Thyroid gland (tissue), 4 donors: ENCODE measurements at regions not wholly inside any gene's neighbourhood (a gene's known extent, or its start where the extent isn't known, plus 50 kb on each side); places are given as distances from the start of the nearest gene placed in this dataset.

Experiments
- DNase-seq, 2 donors: peaks; one replicate each; pipeline ENCODE4 v3.0.0-alpha.2; 2019
- H3K27ac ChIP-seq, 3 donors: fragments of 200-600 bp; sonication (generic); 1 replicate in 2 of 3; 2 replicates in 1 of 3; pipeline ENCODE4 v1.5.1; 2016 to 2019; ENCODE audit warnings: mild to moderate bottlenecking in 1 of 3, moderate library complexity in 1 of 3
- H3K27me3 ChIP-seq: fragments of 200-600 bp; sonication (generic); one replicate; pipeline ENCODE4 v1.5.1; 2019
- H3K36me3 ChIP-seq, 2 donors: fragments of 200-600 bp; sonication (generic); one replicate each; pipeline ENCODE4 v1.5.1; 2016 to 2019
- H3K4me1 ChIP-seq, 2 donors: fragments of 200-600 bp; sonication (generic); one replicate each; pipeline ENCODE4 v1.5.1; 2017 to 2019
- H3K4me3 ChIP-seq, 3 donors: fragments of 200-600 bp; sonication (generic); replicated peaks in 1 of 3; 1 replicate in 2 of 3; 2 replicates in 1 of 3; pipeline ENCODE4 v1.5.1; 2016; ENCODE audit warnings: mild to moderate bottlenecking in 1 of 3
- H3K9me3 ChIP-seq: fragments of 200-600 bp; sonication (generic); one replicate; pipeline ENCODE4 v1.5.1; 2017
- POLR2A ChIP-seq, 2 donors: fragments of 450-650 bp; IDR thresholded peaks; one replicate each; pipeline ENCODE4 v1.6.1; 2017; ENCODE audit warnings: antibody characterized with exemption in 2 of 2, mild to moderate bottlenecking in 2 of 2, moderate library complexity in 1 of 2
- WGBS, 2 donors: methylation state at CpG; one replicate each; pipeline ENCODE4 v1.1.5; 2017; 5-methylcytosine and 5-hydroxymethylcytosine counted together
- intact Hi-C: fragments of 100-400 bp; cut with DNase I; formaldehyde crosslinking; loops from one replicate; pipeline ENCODE4 v1.15.1; 2023
- TF ChIP-seq, protein P1 (sequence below), 6 experiments: fragments of 200-600 bp in 3 of 6; fragments of 450-650 bp in 3 of 6; sonication (generic) in 3 of 6; IDR thresholded peaks; one replicate each; pipeline ENCODE4 v1.5.1; 2016 to 2019; ENCODE audit warnings: antibody characterized with exemption in 6 of 6, mild to moderate bottlenecking in 2 of 6, inconsistent platforms in 1 of 6, moderate library complexity in 1 of 6

DNA sequence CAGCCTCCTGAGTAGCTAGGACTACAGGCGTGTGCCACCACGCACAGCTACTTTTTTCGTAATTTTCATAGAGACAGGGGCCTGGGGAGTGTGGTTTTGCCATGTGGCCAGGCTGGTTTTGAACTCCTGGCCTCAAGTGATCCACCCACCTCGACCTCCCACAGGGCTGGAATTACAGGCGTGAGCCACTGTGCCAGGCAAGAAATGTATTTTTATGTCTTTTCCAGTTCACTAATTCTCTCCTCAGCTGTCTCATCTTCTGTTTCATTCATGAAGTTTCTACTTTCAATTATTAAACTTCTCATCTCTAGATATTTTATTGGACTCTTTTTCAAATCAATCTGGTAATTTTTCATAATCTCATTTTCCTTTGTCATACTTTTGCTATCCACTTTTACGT lies 72.1 kb upstream of the DISP3 start:
- intact Hi-C loops: no loop called here
- Histone ChIP-seq H3K27me3 (no peaks in the 10 kb centered on the region), H3K9me3 (no peaks in the 10 kb centered on the region), H3K4me3 (no peak overlapping the region), H3K4me1 (no peaks in the 10 kb centered on the region), H3K27ac (no peak overlapping the region), H3K36me3 (no peaks in the 10 kb centered on the region)
- DNase-seq: no peak
- 79 to 85% methylated on average over 6 of the region's 6 CpGs for WGBS, 2 donors
- no peak for TF ChIP-seq POLR2A (IDR thresholded peaks at IDR 0.05)
- TF ChIP-seq, protein P1, sequence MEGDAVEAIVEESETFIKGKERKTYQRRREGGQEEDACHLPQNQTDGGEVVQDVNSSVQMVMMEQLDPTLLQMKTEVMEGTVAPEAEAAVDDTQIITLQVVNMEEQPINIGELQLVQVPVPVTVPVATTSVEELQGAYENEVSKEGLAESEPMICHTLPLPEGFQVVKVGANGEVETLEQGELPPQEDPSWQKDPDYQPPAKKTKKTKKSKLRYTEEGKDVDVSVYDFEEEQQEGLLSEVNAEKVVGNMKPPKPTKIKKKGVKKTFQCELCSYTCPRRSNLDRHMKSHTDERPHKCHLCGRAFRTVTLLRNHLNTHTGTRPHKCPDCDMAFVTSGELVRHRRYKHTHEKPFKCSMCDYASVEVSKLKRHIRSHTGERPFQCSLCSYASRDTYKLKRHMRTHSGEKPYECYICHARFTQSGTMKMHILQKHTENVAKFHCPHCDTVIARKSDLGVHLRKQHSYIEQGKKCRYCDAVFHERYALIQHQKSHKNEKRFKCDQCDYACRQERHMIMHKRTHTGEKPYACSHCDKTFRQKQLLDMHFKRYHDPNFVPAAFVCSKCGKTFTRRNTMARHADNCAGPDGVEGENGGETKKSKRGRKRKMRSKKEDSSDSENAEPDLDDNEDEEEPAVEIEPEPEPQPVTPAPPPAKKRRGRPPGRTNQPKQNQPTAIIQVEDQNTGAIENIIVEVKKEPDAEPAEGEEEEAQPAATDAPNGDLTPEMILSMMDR (IDR thresholded peaks at IDR 0.05): no peak

DNA sequence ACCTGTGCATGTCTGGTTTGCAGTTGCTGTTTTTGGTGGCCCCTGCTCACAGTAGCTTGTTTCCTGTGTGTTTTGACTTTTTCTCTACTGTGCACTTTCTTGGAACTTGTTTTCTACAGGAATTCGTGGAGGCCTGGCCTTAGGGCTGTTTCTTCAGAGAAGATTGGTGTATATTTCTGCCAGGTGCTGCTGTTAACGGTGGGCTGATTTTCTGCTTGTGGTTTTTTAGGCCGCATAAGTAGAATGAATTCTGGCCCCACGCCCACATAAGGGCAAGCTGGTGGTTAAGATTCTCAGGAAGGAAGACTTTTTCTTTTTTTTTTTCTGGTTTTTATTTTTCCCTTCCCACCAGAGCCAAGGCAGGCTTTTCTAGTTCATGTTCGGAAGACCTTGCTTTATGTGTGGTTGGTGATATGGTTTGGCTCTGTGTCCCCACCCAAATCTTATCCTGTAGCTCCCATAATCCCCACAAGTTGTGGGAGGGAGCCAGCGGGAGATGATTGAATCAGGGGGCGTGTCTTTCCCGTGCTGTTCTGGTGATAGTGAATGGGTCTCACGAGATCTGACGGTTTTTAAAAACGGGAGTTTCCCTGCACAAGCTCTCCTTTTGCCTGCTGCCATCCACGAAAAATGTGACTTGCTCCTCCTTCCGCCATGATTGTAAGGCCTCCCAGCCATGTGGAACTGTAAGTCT lies 71.5 kb upstream of the DISP3 start:
- no peaks in the 10 kb centered on the region for H3K4me1 ChIP-seq
- WGBS, 2 donors: 66 to 74% methylated on average over 13 of the region's 13 CpGs
- H3K36me3 ChIP-seq: no peaks in the 10 kb centered on the region
- H3K9me3 ChIP-seq: no peaks in the 10 kb centered on the region
- H3K27me3 ChIP-seq: no peaks in the 10 kb centered on the region
- H3K27ac ChIP-seq: no peak overlapping the region
- intact Hi-C loops: no loop called here
- TF ChIP-seq POLR2A (IDR thresholded peaks at IDR 0.05): no peak
- TF ChIP-seq, protein P1 (IDR thresholded peaks at IDR 0.05): no peak
- no peak for DNase-seq
- H3K4me3 ChIP-seq: no peak overlapping the region

DNA sequence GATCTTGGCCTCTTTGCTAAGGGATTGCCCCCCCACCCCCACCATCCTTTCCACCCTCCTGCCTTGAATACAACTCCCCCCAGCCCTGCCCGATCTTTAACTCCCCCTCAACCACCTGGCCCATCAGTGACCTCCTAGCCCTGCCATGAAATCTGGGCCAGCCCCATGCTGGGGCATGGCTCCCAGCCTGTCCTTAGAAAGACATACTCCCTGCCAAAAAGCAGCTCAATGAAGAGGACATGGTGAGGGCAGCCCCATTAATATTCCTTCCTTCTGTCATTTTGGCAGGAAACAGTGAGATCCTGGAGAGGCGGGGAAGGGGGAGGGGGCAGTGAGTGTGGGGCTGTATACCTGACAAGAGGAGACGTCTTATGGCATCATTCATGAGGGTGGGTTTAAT lies 66.8 kb upstream of the DISP3 start:
- Histone ChIP-seq H3K4me3 (no peak overlapping the region), H3K27me3 (no peaks in the 10 kb centered on the region), H3K9me3 (no peaks in the 10 kb centered on the region), H3K36me3 (no peaks in the 10 kb centered on the region), H3K4me1 (no peaks in the 10 kb centered on the region), H3K27ac (no peak overlapping the region)
- intact Hi-C loops: no loop called here
- no peak for DNase-seq
- TF ChIP-seq, protein P1 (IDR thresholded peaks at IDR 0.05): no peak
- no peak for TF ChIP-seq POLR2A (IDR thresholded peaks at IDR 0.05)
- WGBS, 2 donors: 70 to 72% methylated on average over 3 of the region's 3 CpGs

DNA sequence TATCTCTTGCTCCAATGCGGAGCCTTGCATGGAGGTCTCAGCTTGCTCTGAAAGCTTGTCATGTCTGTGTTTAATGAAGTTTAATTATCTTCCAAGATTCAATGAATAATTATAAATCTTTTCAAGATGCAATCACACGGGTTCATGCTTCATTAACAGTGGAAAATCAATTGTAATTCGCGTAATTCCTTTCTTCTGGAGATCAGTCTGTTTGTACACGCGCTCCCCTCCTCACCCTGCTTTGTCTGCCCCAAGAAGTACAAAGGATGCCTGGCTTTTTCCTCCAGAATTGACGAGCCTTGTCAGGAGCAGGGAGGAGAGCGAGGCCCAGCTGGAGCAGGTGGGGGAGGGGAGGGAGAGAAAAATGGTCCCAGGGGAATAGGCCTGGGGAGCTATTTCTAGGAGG lies 65.0 kb upstream of the DISP3 start:
- Histone ChIP-seq H3K4me1 (no peaks in the 10 kb centered on the region), H3K9me3 (no peaks in the 10 kb centered on the region), H3K27me3 (no peaks in the 10 kb centered on the region), H3K36me3 (no peaks in the 10 kb centered on the region), H3K4me3 (no peak overlapping the region), H3K27ac (no peak overlapping the region)
- 25 to 29% methylated on average over 8 of the region's 8 CpGs for WGBS, 2 donors
- no peak for TF ChIP-seq POLR2A (IDR thresholded peaks at IDR 0.05)
- TF ChIP-seq, protein P1 (IDR thresholded peaks at IDR 0.05): no peak
- DNase-seq: no peak
- intact Hi-C loops: no loop called here

DNA sequence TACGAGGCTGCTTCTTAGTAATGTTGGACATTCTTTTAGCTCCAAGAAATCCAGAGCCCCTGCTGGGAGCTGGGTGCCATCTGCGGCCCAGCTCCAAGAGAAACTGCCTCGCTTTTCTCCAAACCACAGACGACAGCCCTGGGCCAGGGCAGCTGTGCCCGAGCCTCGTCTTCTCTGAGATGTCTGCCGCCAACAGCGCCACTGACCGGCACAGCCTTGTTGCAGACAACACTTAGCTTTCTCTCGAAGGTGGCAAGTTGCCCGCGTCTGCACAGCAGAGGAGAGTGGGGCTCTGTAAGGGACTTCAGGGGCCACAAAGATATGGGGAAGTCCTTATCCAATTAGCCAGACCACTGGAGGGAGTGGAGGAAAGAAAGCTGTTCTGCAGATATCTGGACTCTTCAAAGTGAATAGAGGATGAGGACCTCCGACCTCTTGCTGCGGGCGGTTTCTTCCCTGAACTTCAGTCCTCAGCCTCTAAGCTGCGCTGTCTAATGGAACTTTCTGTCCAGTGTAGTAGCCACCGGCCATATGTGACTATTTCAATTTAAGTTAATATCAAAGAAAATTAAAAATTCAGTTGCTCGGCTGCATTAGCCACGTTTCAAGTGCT lies 63.9 kb upstream of the DISP3 start:
- intact Hi-C loops: no loop called here
- Histone ChIP-seq H3K4me3 (no peak overlapping the region), H3K36me3 (no peaks in the 10 kb centered on the region), H3K9me3 (no peaks in the 10 kb centered on the region), H3K4me1 (no peaks in the 10 kb centered on the region), H3K27ac (no peak overlapping the region), H3K27me3 (no peaks in the 10 kb centered on the region)
- DNase-seq: no peak
- WGBS, 2 donors: 73 to 85% methylated on average over 18 to 19 of the region's 19 CpGs
- no peak for TF ChIP-seq POLR2A (IDR thresholded peaks at IDR 0.05)
- TF ChIP-seq, protein P1 (IDR thresholded peaks at IDR 0.05): no peak
